SK-N-SH (cell line): ENCODE measurements at regions not wholly inside any gene's neighbourhood (a gene's known extent, or its start where the extent isn't known, plus 50 kb on each side); places are given as distances from the start of the nearest gene placed in this dataset.

Source experiments
- CTCF ChIA-PET: fragments of 300-600, 350-600 bp; formaldehyde crosslinking; extraction: SDS; loops from one replicate; lab custom pipeline; 2021; lab: Yijun Ruan, JAX
- POLR2A ChIA-PET: fragments of 350-600 bp; sonication (Branson Sonifier 250); formaldehyde crosslinking; extraction: SDS; loops from one replicate; lab custom pipeline; 2020; ENCODE audit warnings: antibody characterized with exemption, inconsistent platforms; lab: Yijun Ruan, JAX
- DNase-seq: peaks from one replicate; pipeline ENCODE4 v3.0.0; 2012
- H2AFZ ChIP-seq: fragments of 200-600 bp; sonication (generic); 2 replicates; pipeline ENCODE4 v1.8.1; 2016; ENCODE audit warnings: antibody characterized with exemption, mild to moderate bottlenecking, low read depth
- H3F3A ChIP-seq: fragments of 200-600 bp; sonication (generic); replicated peaks from 2 replicates; pipeline ENCODE3; 2016; ENCODE audit warnings: antibody characterized with exemption, mild to moderate bottlenecking; ENCODE audit not compliant: insufficient read depth
- H3K27ac ChIP-seq, 2 experiments: fragments of 200-500 bp in 1 of 2; fragments of 200-600 bp in 1 of 2; sonication (Bioruptor generic) in 1 of 2; sonication (generic), shearing (Covaris generic) in 1 of 2; 2 replicates each; pipeline versions ENCODE4 v1.5.1 to v1.6.1; 2014 to 2016; ENCODE audit warnings: low read depth in 2 of 2, inconsistent platforms in 1 of 2, low read length in 1 of 2, mild to moderate bottlenecking in 1 of 2, mixed read lengths in 1 of 2
- H3K27me3 ChIP-seq: fragments of 200-600 bp; sonication (generic), shearing (Covaris generic); 2 replicates; pipeline ENCODE4 v1.6.1; 2016; ENCODE audit warnings: mixed run types; ENCODE audit not compliant: insufficient read depth
- H3K36me3 ChIP-seq, 2 experiments: fragments of 200-500 bp in 1 of 2; fragments of 200-600 bp in 1 of 2; sonication (Bioruptor generic) in 1 of 2; sonication (generic) in 1 of 2; replicated peaks in 1 of 2; 2 replicates each; pipeline versions ENCODE3 to v1.5.1; 2014 to 2016; ENCODE audit warnings: low read length in 1 of 2, mild to moderate bottlenecking in 1 of 2; ENCODE audit not compliant: insufficient read depth in 2 of 2, control insufficient read depth in 1 of 2
- H3K4me1 ChIP-seq, 2 experiments: fragments of 200-500 bp in 1 of 2; fragments of 200-600 bp in 1 of 2; sonication (Bioruptor generic) in 1 of 2; sonication (generic), shearing (Covaris generic) in 1 of 2; 2 replicates each; pipeline versions ENCODE4 v1.5.1 to v1.6.1; 2014 to 2016; ENCODE audit warnings: low read depth in 1 of 2, low read length in 1 of 2, mixed run types in 1 of 2; ENCODE audit not compliant: insufficient read depth in 2 of 2, control insufficient read depth in 1 of 2
- H3K4me2 ChIP-seq: fragments of 200-600 bp; sonication (generic), shearing (Covaris generic); 2 replicates; pipeline ENCODE4 v1.6.1; 2017; ENCODE audit warnings: mixed run types
- H3K4me3 ChIP-seq, 2 experiments: fragments of 200-500 bp in 1 of 2; fragments of 200-600 bp in 1 of 2; sonication (Bioruptor generic) in 1 of 2; sonication (generic), shearing (Covaris generic) in 1 of 2; 2 replicates each; pipeline versions ENCODE4 v1.5.1 to v1.8.1; 2014 to 2016; ENCODE audit warnings: low read depth in 2 of 2, inconsistent platforms in 1 of 2, low read length in 1 of 2, mild to moderate bottlenecking in 1 of 2, mixed read lengths in 1 of 2, moderate library complexity in 1 of 2
- H3K79me2 ChIP-seq: fragments of 200-600 bp; sonication (generic); 2 replicates; pipeline ENCODE4 v1.8.1; 2017; ENCODE audit warnings: mild to moderate bottlenecking; ENCODE audit not compliant: insufficient read depth
- H3K9ac ChIP-seq: fragments of 200-600 bp; sonication (generic); 2 replicates; pipeline ENCODE4 v1.6.1; 2017; ENCODE audit warnings: mixed run types
- H3K9me2 ChIP-seq: fragments of 200-600 bp; sonication (generic); 2 replicates; pipeline ENCODE4 v1.6.1; 2017; ENCODE audit warnings: mixed run types
- H3K9me3 ChIP-seq: fragments of 200-600 bp; sonication (generic); 2 replicates; pipeline ENCODE4 v1.6.1; 2017; ENCODE audit warnings: mixed run types, mild to moderate bottlenecking, moderate library complexity
- H4K20me1 ChIP-seq: fragments of 200-600 bp; sonication (generic); 2 replicates; pipeline ENCODE4 v1.6.1; 2017; ENCODE audit warnings: mild to moderate bottlenecking, mixed run types; ENCODE audit not compliant: insufficient read depth
- ELF1 ChIP-seq: IDR thresholded peaks from 2 replicates; pipeline ENCODE4 v1.4.0; 2012
- EZH2phosphoT487 ChIP-seq: fragments of 200-600 bp; sonication (generic); IDR thresholded peaks from 2 replicates; pipeline ENCODE4 v1.6.1; 2017; ENCODE audit warnings: low read depth, mixed run types, mild to moderate bottlenecking, antibody characterized with exemption, moderate library complexity, borderline replicate concordance
- GABPA ChIP-seq: IDR thresholded peaks from 2 replicates; pipeline ENCODE4 v1.4.0; 2012; ENCODE audit warnings: low read depth, mild to moderate bottlenecking
- GATA2 ChIP-seq: sonication (generic); formaldehyde crosslinking; IDR thresholded peaks from 2 replicates; pipeline ENCODE4 v1.5.0; 2020; ENCODE audit warnings: mild to moderate bottlenecking, missing genetic modification reagents
- IRF3 ChIP-seq: fragments of 150-350 bp; IDR thresholded peaks from 2 replicates; pipeline ENCODE4 v1.6.1; 2016; ENCODE audit warnings: mild to moderate bottlenecking, low read depth, low read length
- MAX ChIP-seq: IDR thresholded peaks from 2 replicates; pipeline ENCODE4 v1.4.0; 2012; ENCODE audit warnings: low read depth
- MXI1 ChIP-seq: IDR thresholded peaks from 2 replicates; pipeline ENCODE4 v1.6.1; 2012; ENCODE audit warnings: mild to moderate bottlenecking, low read depth, low read length, improper control_type of control experiment
- NRF1 ChIP-seq: IDR thresholded peaks from 2 replicates; pipeline ENCODE4 v1.6.1; 2012; ENCODE audit warnings: low read depth, mild to moderate bottlenecking, low read length
- RAD21 ChIP-seq: IDR thresholded peaks from 2 replicates; pipeline ENCODE4 v1.6.1; 2012; ENCODE audit warnings: mild to moderate bottlenecking, low read length
- RFX5 ChIP-seq: IDR thresholded peaks from 2 replicates; pipeline ENCODE4 v1.6.1; 2012; ENCODE audit warnings: mild to moderate bottlenecking, improper control_type of control experiment, low read length
- TCF12 ChIP-seq: IDR thresholded peaks from 2 replicates; pipeline ENCODE4 v1.4.0; 2012
- USF2 ChIP-seq: fragments of 150-350 bp; IDR thresholded peaks from 2 replicates; pipeline ENCODE4 v1.6.1; 2017; ENCODE audit warnings: antibody characterized with exemption, low read length, low read depth, borderline replicate concordance
- WGBS: methylation state at CpG from one replicate; pipeline ENCODE4 v1.1.6; 2017; ENCODE audit warnings: low lambda C conversion rate; 5-methylcytosine and 5-hydroxymethylcytosine counted together
- TF ChIP-seq, protein P1 (sequence below): IDR thresholded peaks from 2 replicates; pipeline ENCODE4 v1.6.1; 2012; ENCODE audit warnings: mild to moderate bottlenecking, low read depth, low read length, moderate library complexity

DNA sequence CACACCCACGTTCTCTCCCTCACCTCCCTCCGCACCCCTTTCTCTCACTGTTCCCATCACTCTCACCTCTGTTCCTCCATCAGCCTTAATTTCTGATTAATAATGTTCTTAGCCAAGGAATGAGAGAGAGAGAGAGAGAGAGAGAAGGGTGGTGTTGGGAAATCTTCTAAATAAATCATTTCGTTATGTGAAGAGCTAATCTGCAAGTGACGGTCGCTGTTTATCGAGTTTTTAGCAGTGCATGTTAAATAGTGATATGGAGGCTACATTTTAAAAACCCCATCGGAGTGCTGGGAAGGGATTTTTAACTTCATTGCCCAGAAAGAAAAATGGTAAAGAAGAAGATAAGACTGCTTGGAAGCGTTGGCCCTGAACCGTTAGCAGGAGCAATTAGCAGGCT lies 203.3 kb upstream of the LHX5 start:
- POLR2A ChIA-PET: no interaction called here
- TF ChIP-seq TCF12: no peak
- TF ChIP-seq EZH2phosphoT487: no peak
- TF ChIP-seq, protein P1, sequence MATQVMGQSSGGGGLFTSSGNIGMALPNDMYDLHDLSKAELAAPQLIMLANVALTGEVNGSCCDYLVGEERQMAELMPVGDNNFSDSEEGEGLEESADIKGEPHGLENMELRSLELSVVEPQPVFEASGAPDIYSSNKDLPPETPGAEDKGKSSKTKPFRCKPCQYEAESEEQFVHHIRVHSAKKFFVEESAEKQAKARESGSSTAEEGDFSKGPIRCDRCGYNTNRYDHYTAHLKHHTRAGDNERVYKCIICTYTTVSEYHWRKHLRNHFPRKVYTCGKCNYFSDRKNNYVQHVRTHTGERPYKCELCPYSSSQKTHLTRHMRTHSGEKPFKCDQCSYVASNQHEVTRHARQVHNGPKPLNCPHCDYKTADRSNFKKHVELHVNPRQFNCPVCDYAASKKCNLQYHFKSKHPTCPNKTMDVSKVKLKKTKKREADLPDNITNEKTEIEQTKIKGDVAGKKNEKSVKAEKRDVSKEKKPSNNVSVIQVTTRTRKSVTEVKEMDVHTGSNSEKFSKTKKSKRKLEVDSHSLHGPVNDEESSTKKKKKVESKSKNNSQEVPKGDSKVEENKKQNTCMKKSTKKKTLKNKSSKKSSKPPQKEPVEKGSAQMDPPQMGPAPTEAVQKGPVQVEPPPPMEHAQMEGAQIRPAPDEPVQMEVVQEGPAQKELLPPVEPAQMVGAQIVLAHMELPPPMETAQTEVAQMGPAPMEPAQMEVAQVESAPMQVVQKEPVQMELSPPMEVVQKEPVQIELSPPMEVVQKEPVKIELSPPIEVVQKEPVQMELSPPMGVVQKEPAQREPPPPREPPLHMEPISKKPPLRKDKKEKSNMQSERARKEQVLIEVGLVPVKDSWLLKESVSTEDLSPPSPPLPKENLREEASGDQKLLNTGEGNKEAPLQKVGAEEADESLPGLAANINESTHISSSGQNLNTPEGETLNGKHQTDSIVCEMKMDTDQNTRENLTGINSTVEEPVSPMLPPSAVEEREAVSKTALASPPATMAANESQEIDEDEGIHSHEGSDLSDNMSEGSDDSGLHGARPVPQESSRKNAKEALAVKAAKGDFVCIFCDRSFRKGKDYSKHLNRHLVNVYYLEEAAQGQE: no peak
- TF ChIP-seq MAX: no peak
- no peak for TF ChIP-seq RFX5
- no peak for TF ChIP-seq RAD21

DNA sequence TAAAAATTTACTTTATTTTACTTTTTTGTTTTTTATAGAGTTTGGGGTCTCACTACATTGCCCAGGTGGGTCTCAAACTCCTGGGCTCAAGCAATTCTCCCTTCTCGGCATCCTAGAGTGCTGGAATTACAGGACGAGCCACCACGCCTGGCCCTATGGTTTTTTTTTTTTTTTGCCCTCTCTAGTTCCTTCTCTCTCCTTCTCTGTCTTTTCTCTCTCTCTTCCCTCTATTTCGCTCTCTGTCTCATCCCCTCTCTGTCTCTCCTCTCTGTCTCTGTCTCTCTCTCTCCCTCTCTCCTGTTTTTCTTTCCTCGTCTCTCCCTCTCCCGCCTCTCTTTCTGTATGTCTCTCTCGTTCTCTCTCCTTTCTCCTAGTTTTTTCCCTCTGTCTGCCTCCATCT lies 202.6 kb upstream of the LHX5 start:
- Histone ChIP-seq H3F3A (no peaks in the 10 kb centered on the region), H3K36me3 (no peaks in the 10 kb centered on the region), H3K4me1 (no peaks in the 10 kb centered on the region), H2AFZ (no peak overlapping the region), H3K9me3 (no peaks in the 10 kb centered on the region), H3K27me3 (peaks cover 19% of the 10 kb centered on the region; the same call in 1 of the 2 replicates), H3K4me3 (no peak overlapping the region), H3K4me2 (no peak overlapping the region), H3K27ac (no peak overlapping the region), H3K9ac (no peak overlapping the region), H3K79me2 (no peaks in the 10 kb centered on the region), H4K20me1 (no peaks in the 10 kb centered on the region), H3K9me2 (no peaks in the 10 kb centered on the region)
- no peak for DNase-seq
- WGBS: 46% methylated on average over 7 of the region's 7 CpGs
- ChIA-PET CTCF (no interaction called here), POLR2A (no interaction called here)
- TF ChIP-seq MXI1: no peak
- TF ChIP-seq ELF1: no peak
- no peak for TF ChIP-seq USF2
- no peak for TF ChIP-seq GABPA
- no peak for TF ChIP-seq NRF1
- no peak for TF ChIP-seq RFX5
- no peak for TF ChIP-seq IRF3
- TF ChIP-seq GATA2: no peak

More for the DNA sequence above, 203.3 kb upstream of the LHX5 start:
- WGBS: 39% methylated on average over 9 of the region's 9 CpGs
- no peak overlapping the region for H3K4me2 ChIP-seq
- DNase-seq: no peak
- no peaks in the 10 kb centered on the region for H3K9me3 ChIP-seq
- H3K36me3 ChIP-seq: no peaks in the 10 kb centered on the region
- no peaks in the 10 kb centered on the region for H3K9me2 ChIP-seq
- no peak overlapping the region for H2AFZ ChIP-seq
- no peak overlapping the region for H3K4me3 ChIP-seq
- H3F3A ChIP-seq: no peaks in the 10 kb centered on the region
- no peaks in the 10 kb centered on the region for H4K20me1 ChIP-seq
- H3K27ac ChIP-seq: no peak overlapping the region
- H3K4me1 ChIP-seq: no peaks in the 10 kb centered on the region
- no peaks in the 10 kb centered on the region for H3K79me2 ChIP-seq
- H3K27me3 ChIP-seq: peaks cover 13% of the 10 kb centered on the region; the same call in 1 of the 2 replicates
- CTCF ChIA-PET: no interaction called here
- H3K9ac ChIP-seq: no peak overlapping the region
